ENCODE measurements at regions not wholly inside any gene's neighbourhood (a gene's known extent, or its start where the extent isn't known, plus 50 kb on each side); places are given as distances from the start of the nearest gene placed in this dataset.

GRCh38 chrX:33725535-33726210, 406.4 kb downstream of the FAM47A start:
- peak; percentile 5 for DNase-seq

- no peak for DNase-seq
Observed at GRCh38 chrX:33721927-33722326, 410.2 kb downstream of the FAM47A start.

GRCh38 chrX:33686105-33686504, 446.0 kb downstream of the FAM47A start:
- DNase-seq, result no peak

Measured in NCI-H524 treated with DMSO at 0.1 percent for 48 hours (cell line).